ENCODE measurements at regions not wholly inside any gene's neighbourhood (a gene's known extent, or its start where the extent isn't known, plus 50 kb on each side); places are given as distances from the start of the nearest gene placed in this dataset.

DNA sequence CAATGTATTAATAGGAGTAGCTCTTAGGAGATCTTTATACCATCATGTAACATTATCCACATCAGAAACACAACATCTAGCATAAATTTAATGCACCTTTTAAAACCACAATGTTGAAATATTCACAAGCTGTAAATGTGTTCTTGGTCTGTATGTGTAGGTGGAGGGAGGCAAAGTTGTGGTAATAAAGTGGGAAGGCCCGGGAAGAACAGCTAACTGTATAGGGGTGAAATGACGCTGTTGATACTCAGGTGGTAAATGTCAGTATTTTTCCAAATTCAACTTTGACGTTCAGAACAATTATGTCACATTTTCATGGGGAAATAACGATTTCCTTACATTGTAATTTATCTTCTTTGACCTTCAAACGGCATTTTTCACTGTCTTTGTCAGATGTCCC is 146.0 kb upstream of the STMND1 start:
- no peaks in the 10 kb centered on the region for H3K9me3 ChIP-seq (ENCODE audit: control insufficient read depth in 5 of 5, low read length in 5 of 5)
- no peaks in the 10 kb centered on the region for H3K4me1 ChIP-seq (ENCODE audit: control insufficient read depth in 5 of 5, insufficient read depth in 5 of 5, low read length in 5 of 5)
- H3K4me3 ChIP-seq (ENCODE audit: low read depth in 1 of 5, low read length in 5 of 5): no peak overlapping the region
- no peak overlapping the region for H3K27ac ChIP-seq (ENCODE audit: low read depth, low read length)
- no peaks in the 10 kb centered on the region for H3K36me3 ChIP-seq (ENCODE audit: control insufficient read depth in 5 of 5, insufficient read depth in 5 of 5, low read length in 5 of 5)
- H3K27me3 ChIP-seq (ENCODE audit: control insufficient read depth in 5 of 5, insufficient read depth in 4 of 5, low read length in 5 of 5): no peaks in the 10 kb centered on the region
- no peak overlapping the region for H3K9ac ChIP-seq (ENCODE audit: low read length in 5 of 5)

DNA sequence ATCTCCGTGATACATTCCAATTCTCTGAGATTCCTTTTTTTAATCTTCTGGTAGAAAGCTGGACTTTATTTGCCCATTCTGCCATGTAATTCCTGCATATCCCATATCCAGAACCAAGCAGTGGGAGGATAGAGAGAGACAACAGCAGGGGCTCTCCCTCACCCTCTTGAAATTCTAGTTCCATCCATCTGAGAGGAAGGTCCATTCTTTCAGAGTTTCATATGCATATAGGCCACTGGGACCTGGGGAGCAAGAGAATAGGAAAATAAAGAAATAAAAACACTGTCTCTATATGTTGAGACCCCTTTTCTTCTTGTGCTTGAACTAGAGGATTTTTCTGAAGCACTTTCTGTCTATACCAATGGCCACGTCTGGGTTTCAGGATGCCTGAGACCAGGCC is 147.9 kb upstream of the STMND1 start:
- no peak overlapping the region for H3K9ac ChIP-seq (ENCODE audit: low read length in 5 of 5)
- no peaks in the 10 kb centered on the region for H3K9me3 ChIP-seq (ENCODE audit: control insufficient read depth in 5 of 5, low read length in 5 of 5)
- no peaks in the 10 kb centered on the region for H3K4me1 ChIP-seq (ENCODE audit: control insufficient read depth in 5 of 5, insufficient read depth in 5 of 5, low read length in 5 of 5)
- H3K36me3 ChIP-seq (ENCODE audit: control insufficient read depth in 5 of 5, insufficient read depth in 5 of 5, low read length in 5 of 5): no peaks in the 10 kb centered on the region
- H3K27ac ChIP-seq (ENCODE audit: low read depth, low read length): no peak overlapping the region
- H3K27me3 ChIP-seq (ENCODE audit: control insufficient read depth in 5 of 5, insufficient read depth in 4 of 5, low read length in 5 of 5): no peaks in the 10 kb centered on the region
- no peak overlapping the region for H3K4me3 ChIP-seq (ENCODE audit: low read depth in 1 of 5, low read length in 5 of 5)

GRCh38 chr6:16953446-16953845 is 148.4 kb upstream of the STMND1 start:
- no peaks in the 10 kb centered on the region for H3K9me3 ChIP-seq (ENCODE audit: control insufficient read depth in 5 of 5, low read length in 5 of 5)
- H3K27me3 ChIP-seq (ENCODE audit: control insufficient read depth in 5 of 5, insufficient read depth in 4 of 5, low read length in 5 of 5): no peaks in the 10 kb centered on the region
- no peaks in the 10 kb centered on the region for H3K4me1 ChIP-seq (ENCODE audit: control insufficient read depth in 5 of 5, insufficient read depth in 5 of 5, low read length in 5 of 5)
- H3K36me3 ChIP-seq (ENCODE audit: control insufficient read depth in 5 of 5, insufficient read depth in 5 of 5, low read length in 5 of 5): no peaks in the 10 kb centered on the region
- no peak overlapping the region for H3K9ac ChIP-seq (ENCODE audit: low read length in 5 of 5)
- no peak overlapping the region for H3K27ac ChIP-seq (ENCODE audit: low read depth, low read length)
- no peak overlapping the region for H3K4me3 ChIP-seq (ENCODE audit: low read depth in 1 of 5, low read length in 5 of 5)

DNA sequence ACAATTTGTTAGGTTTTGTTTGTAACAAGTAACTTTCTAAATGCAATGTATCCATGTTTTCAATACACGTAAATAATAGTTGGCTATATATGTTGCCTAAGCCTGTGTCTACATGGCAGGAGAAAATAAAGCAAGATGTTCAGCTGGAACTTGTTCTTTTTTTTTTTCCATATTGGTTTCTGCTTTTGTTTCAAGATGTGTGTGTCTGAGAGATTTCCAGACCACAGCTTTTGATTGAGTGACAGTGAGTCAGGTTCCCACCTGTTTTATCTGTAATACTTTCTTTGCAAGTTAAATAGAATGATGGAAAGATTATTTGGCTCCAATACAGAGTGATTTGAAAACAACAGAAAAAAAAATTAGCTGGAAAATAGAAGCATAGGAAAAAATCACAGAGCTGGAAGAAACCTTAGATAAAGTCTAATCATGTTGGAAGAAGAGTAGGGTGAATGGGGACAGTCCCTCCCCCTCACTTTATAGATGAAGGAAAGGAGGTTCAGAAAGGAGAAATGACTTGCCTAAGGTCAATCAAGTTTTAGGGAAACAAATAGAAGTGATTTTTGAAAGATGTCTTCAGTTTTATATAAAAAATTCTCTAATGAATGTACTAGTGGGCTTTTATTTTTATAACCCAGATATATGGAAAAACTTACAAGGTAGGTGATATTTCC is 150.9 kb upstream of the STMND1 start:
- Histone ChIP-seq H3K4me3 (ENCODE audit: low read depth in 1 of 5, low read length in 5 of 5) (no peak overlapping the region), H3K4me1 (ENCODE audit: control insufficient read depth in 5 of 5, insufficient read depth in 5 of 5, low read length in 5 of 5) (peaks cover 0 to 21% (median 18%) of the 10 kb centered on the region in 5 donors), H3K36me3 (ENCODE audit: control insufficient read depth in 5 of 5, insufficient read depth in 5 of 5, low read length in 5 of 5) (no peaks in the 10 kb centered on the region), H3K27ac (ENCODE audit: low read depth, low read length) (no peak overlapping the region), H3K27me3 (ENCODE audit: control insufficient read depth in 5 of 5, insufficient read depth in 4 of 5, low read length in 5 of 5) (no peaks in the 10 kb centered on the region), H3K9ac (ENCODE audit: low read length in 5 of 5) (no peak overlapping the region), H3K9me3 (ENCODE audit: control insufficient read depth in 5 of 5, low read length in 5 of 5) (no peaks in the 10 kb centered on the region)

DNA sequence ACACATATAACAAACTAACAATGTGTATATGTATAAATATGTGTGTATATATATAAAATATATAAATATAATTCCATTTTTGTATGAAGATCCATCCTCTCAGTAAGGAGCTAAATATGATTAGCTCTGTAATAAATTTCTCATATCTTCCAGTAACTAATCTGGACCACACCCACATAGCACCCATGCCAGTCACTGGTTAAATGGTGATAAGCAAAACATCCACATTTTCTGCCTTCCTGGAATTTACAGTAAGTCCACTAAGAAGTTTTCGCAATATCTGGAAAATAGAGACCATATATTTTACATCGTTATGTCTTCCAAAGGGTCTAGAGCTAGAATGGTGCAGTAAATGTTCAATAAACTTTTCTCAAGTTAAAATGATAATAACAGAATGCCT is 151.5 kb upstream of the STMND1 start:
- Histone ChIP-seq H3K27me3 (ENCODE audit: control insufficient read depth in 5 of 5, insufficient read depth in 4 of 5, low read length in 5 of 5) (no peaks in the 10 kb centered on the region), H3K4me1 (ENCODE audit: control insufficient read depth in 5 of 5, insufficient read depth in 5 of 5, low read length in 5 of 5) (peaks cover 0 to 25% (median 22%) of the 10 kb centered on the region in 5 donors), H3K27ac (ENCODE audit: low read depth, low read length) (no peak overlapping the region), H3K4me3 (ENCODE audit: low read depth in 1 of 5, low read length in 5 of 5) (no peak overlapping the region), H3K36me3 (ENCODE audit: control insufficient read depth in 5 of 5, insufficient read depth in 5 of 5, low read length in 5 of 5) (no peaks in the 10 kb centered on the region), H3K9me3 (ENCODE audit: control insufficient read depth in 5 of 5, low read length in 5 of 5) (no peaks in the 10 kb centered on the region), H3K9ac (ENCODE audit: low read length in 5 of 5) (no peak overlapping the region)

DNA sequence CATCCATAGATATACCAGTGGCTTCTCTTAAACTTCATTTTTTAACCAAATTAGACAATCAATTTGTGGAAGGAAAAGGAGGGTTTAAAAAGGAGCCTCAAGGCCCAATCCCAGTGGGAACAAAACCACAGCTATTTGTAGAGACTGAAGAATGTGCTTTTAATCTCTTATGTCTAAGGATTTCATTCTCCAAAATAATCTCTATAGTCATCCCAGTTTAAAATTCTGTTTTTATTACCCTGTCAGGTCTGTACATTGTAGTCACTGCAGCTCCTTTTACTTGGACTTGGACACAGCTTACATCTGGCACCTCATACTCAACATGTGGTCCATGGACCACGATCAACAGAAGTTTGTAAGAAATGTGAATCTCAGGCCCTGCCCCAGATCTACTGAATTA is 152.1 kb upstream of the STMND1 start:
- Histone ChIP-seq H3K36me3 (ENCODE audit: control insufficient read depth in 5 of 5, insufficient read depth in 5 of 5, low read length in 5 of 5) (no peaks in the 10 kb centered on the region), H3K4me1 (ENCODE audit: control insufficient read depth in 5 of 5, insufficient read depth in 5 of 5, low read length in 5 of 5) (peaks cover 0 to 25% (median 22%) of the 10 kb centered on the region in 5 donors), H3K27me3 (ENCODE audit: control insufficient read depth in 5 of 5, insufficient read depth in 4 of 5, low read length in 5 of 5) (no peaks in the 10 kb centered on the region), H3K9me3 (ENCODE audit: control insufficient read depth in 5 of 5, low read length in 5 of 5) (no peaks in the 10 kb centered on the region), H3K27ac (ENCODE audit: low read depth, low read length) (no peak overlapping the region), H3K9ac (ENCODE audit: low read length in 5 of 5) (no peak overlapping the region), H3K4me3 (ENCODE audit: low read depth in 1 of 5, low read length in 5 of 5) (no peak overlapping the region)

DNA sequence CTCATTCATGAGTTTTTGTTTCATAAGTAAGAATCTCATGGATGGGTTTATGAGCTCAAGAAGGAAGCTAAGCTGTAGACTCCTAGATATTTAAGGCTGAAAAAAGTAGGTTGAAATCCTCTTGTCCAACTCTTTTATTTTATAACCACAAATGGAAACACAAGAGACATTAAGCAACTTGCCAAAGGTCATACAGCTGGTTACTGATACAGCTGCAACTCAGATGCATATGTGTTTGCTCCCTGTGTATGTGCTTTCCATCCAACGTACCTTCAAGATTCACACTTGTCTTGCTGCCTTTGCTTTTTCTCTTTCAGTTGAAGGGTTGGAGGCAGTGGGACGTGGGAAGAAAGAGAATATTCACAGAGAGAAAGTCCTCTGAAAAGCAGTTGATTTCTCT is 153.5 kb upstream of the STMND1 start:
- Histone ChIP-seq H3K9me3 (ENCODE audit: control insufficient read depth in 5 of 5, low read length in 5 of 5) (no peaks in the 10 kb centered on the region), H3K27me3 (ENCODE audit: control insufficient read depth in 5 of 5, insufficient read depth in 4 of 5, low read length in 5 of 5) (no peaks in the 10 kb centered on the region), H3K9ac (ENCODE audit: low read length in 5 of 5) (no peak overlapping the region), H3K27ac (ENCODE audit: low read depth, low read length) (no peak overlapping the region), H3K36me3 (ENCODE audit: control insufficient read depth in 5 of 5, insufficient read depth in 5 of 5, low read length in 5 of 5) (no peaks in the 10 kb centered on the region), H3K4me3 (ENCODE audit: low read depth in 1 of 5, low read length in 5 of 5) (no peak overlapping the region), H3K4me1 (ENCODE audit: control insufficient read depth in 5 of 5, insufficient read depth in 5 of 5, low read length in 5 of 5) (peaks cover 0 to 26% (median 24%) of the 10 kb centered on the region in 5 donors)

DNA sequence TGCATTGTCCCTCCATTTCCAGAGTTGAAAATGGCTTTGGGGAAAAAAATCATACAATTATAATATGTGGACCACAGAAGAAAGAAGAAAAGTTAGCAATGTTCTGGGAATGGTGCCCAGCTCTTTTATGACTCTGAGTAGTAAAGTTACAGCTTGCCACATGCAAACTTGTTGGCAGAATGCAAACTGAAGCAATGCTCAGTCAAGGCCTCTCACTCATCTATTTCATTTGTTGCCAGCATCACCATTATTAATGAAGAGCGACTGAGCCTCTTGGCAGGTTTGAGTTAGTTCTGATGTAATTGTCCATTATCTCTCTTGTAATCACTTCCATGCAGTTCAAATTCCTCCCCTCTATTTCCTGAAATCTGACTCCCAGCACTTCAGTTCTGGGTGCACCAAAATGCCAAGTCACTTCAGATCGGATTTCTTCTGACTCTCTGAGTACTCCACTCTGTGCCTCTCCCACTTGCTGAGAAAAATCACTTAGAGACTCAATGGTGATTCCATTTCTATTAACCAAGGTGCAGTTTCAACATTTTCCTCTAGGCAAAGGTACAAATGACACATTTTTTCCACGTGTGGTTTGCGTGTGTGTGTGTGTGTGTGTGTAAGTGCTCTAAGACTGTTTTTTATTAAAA is 154.4 kb upstream of the STMND1 start:
- H3K36me3 ChIP-seq (ENCODE audit: control insufficient read depth in 5 of 5, insufficient read depth in 5 of 5, low read length in 5 of 5): no peaks in the 10 kb centered on the region
- peak overlapping the region; percentile 43 for H3K27ac ChIP-seq (ENCODE audit: low read depth, low read length)
- no peak overlapping the region for H3K4me3 ChIP-seq (ENCODE audit: low read depth in 1 of 5, low read length in 5 of 5)
- H3K4me1 ChIP-seq (ENCODE audit: control insufficient read depth in 5 of 5, insufficient read depth in 5 of 5, low read length in 5 of 5): peaks cover 0 to 26% (median 24%) of the 10 kb centered on the region in 5 donors
- H3K9ac ChIP-seq (ENCODE audit: low read length in 5 of 5): no peak overlapping the region
- H3K9me3 ChIP-seq (ENCODE audit: control insufficient read depth in 5 of 5, low read length in 5 of 5): no peaks in the 10 kb centered on the region
- H3K27me3 ChIP-seq (ENCODE audit: control insufficient read depth in 5 of 5, insufficient read depth in 4 of 5, low read length in 5 of 5): no peaks in the 10 kb centered on the region

- no peak overlapping the region for H3K27ac ChIP-seq (ENCODE audit: low read depth, low read length)
- no peaks in the 10 kb centered on the region for H3K9me3 ChIP-seq (ENCODE audit: control insufficient read depth in 5 of 5, low read length in 5 of 5)
- H3K4me3 ChIP-seq (ENCODE audit: low read depth in 1 of 5, low read length in 5 of 5): no peak overlapping the region
- no peak overlapping the region for H3K9ac ChIP-seq (ENCODE audit: low read length in 5 of 5)
- H3K4me1 ChIP-seq (ENCODE audit: control insufficient read depth in 5 of 5, insufficient read depth in 5 of 5, low read length in 5 of 5): peaks cover 0 to 26% (median 24%) of the 10 kb centered on the region in 5 donors
- no peaks in the 10 kb centered on the region for H3K36me3 ChIP-seq (ENCODE audit: control insufficient read depth in 5 of 5, insufficient read depth in 5 of 5, low read length in 5 of 5)
- no peaks in the 10 kb centered on the region for H3K27me3 ChIP-seq (ENCODE audit: control insufficient read depth in 5 of 5, insufficient read depth in 4 of 5, low read length in 5 of 5)
Observed at GRCh38 chr6:16944596-16944995, 157.3 kb upstream of the STMND1 start.

DNA sequence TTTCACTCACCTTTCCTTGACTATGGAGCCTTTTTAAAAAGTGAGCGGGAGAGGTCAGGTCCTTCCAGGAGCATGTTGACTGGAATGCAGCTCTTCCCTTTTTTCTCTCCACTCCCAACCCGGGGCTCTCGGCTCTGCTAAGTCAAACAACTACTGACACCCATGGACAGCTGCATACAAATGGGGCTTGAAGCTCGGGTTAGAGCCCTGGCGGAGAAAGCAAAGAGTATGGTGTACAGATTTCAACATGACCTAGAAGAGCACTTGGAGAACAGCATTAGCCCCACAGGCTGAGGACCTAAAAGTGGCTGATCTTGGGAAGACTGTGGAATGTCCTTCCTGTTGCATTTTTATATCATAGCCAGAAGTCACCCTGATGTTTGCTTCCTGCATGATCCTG is 162.0 kb upstream of the STMND1 start:
- Histone ChIP-seq H3K27ac (ENCODE audit: low read depth, low read length) (no peak overlapping the region), H3K4me1 (ENCODE audit: control insufficient read depth in 5 of 5, insufficient read depth in 5 of 5, low read length in 5 of 5) (peaks cover 0 to 4% (median 0%) of the 10 kb centered on the region in 5 donors), H3K4me3 (ENCODE audit: low read depth in 1 of 5, low read length in 5 of 5) (no peak overlapping the region), H3K36me3 (ENCODE audit: control insufficient read depth in 5 of 5, insufficient read depth in 5 of 5, low read length in 5 of 5) (no peaks in the 10 kb centered on the region), H3K9ac (ENCODE audit: low read length in 5 of 5) (no peak overlapping the region), H3K27me3 (ENCODE audit: control insufficient read depth in 5 of 5, insufficient read depth in 4 of 5, low read length in 5 of 5) (no peaks in the 10 kb centered on the region), H3K9me3 (ENCODE audit: control insufficient read depth in 5 of 5, low read length in 5 of 5) (no peaks in the 10 kb centered on the region)

All from subcutaneous abdominal adipose tissue (tissue), 5 donors.